ENCODE measurements at regions not wholly inside any gene's neighbourhood (a gene's known extent, or its start where the extent isn't known, plus 50 kb on each side); places are given as distances from the start of the nearest gene placed in this dataset.

- H3K9me3 Mint-ChIP-seq (ENCODE audit: unreplicated experiment): peaks cover 10% of the 10 kb centered on the region
- H3K4me1 Mint-ChIP-seq (ENCODE audit: insufficient read depth, unreplicated experiment): peaks cover 18% of the 10 kb centered on the region
- BruUV-seq (replicated peaks): no TSS peak
- no peaks in the 10 kb centered on the region for H3K27me3 Mint-ChIP-seq (ENCODE audit: insufficient read depth, unreplicated experiment)
- H3K27ac Mint-ChIP-seq (ENCODE audit: low read depth, unreplicated experiment): peak overlapping the region; percentile 74
- CTCF ChIA-PET: interaction anchor here (0.6 kb wide), 2 partner anchors 40 to 1129 kb away, joined by 3 to 5 read pairs; no protein-coding TSS in a partner anchor
- POLR2A ChIA-PET: interaction anchor here (1.7 to 2.6 kb wide), 2 partner anchors 9 to 17 kb away, joined by 3 to 8 read pairs; no protein-coding TSS in a partner anchor
- H3K4me3 Mint-ChIP-seq (ENCODE audit: unreplicated experiment): peak overlapping the region; percentile 10
- intact Hi-C loops (cut with micrococcal nuclease): no loop called here
- no peak for TF ChIP-seq CTCF (IDR thresholded peaks at IDR 0.05; ENCODE audit: unreplicated experiment)
- H3K36me3 Mint-ChIP-seq (ENCODE audit: insufficient read depth, unreplicated experiment): peaks cover 5% of the 10 kb centered on the region
- DNase-seq (ENCODE audit: unreplicated experiment): no peak
These were observed 921.7 kb upstream of the EPHA5 start for GRCh38 chr4:66591968-66592367.

GRCh38 chr4:66590488-66591215 is 920.4 kb upstream of the EPHA5 start:
- H3K27ac Mint-ChIP-seq (ENCODE audit: low read depth, unreplicated experiment): peak overlapping the region; percentile 71
- TF ChIP-seq CTCF (IDR thresholded peaks at IDR 0.05; ENCODE audit: unreplicated experiment): no peak
- no TSS peak for BruUV-seq (replicated peaks)
- peak; percentile 56 for DNase-seq (ENCODE audit: unreplicated experiment)
- intact Hi-C loops (cut with micrococcal nuclease): no loop called here
- POLR2A ChIA-PET: interaction anchor here (1.7 to 2.6 kb wide), 2 partner anchors 8 to 16 kb away, joined by 3 to 8 read pairs; no protein-coding TSS in a partner anchor
- H3K9me3 Mint-ChIP-seq (ENCODE audit: unreplicated experiment): peaks cover 10% of the 10 kb centered on the region
- H3K36me3 Mint-ChIP-seq (ENCODE audit: insufficient read depth, unreplicated experiment): peaks cover 5% of the 10 kb centered on the region
- CTCF ChIA-PET: interaction anchor here (0.7 kb wide), 1 partner anchor 1353 kb away, joined by 4 read pairs; no protein-coding TSS in a partner anchor
- no peaks in the 10 kb centered on the region for H3K27me3 Mint-ChIP-seq (ENCODE audit: insufficient read depth, unreplicated experiment)
- H3K4me1 Mint-ChIP-seq (ENCODE audit: insufficient read depth, unreplicated experiment): peaks cover 23% of the 10 kb centered on the region
- no peak overlapping the region for H3K4me3 Mint-ChIP-seq (ENCODE audit: unreplicated experiment)

GRCh38 chr4:66589183-66589582 is 918.9 kb upstream of the EPHA5 start:
- no peak for DNase-seq (ENCODE audit: unreplicated experiment)
- Mint-ChIP-seq H3K4me3 (ENCODE audit: unreplicated experiment) (no peak overlapping the region), H3K27me3 (ENCODE audit: insufficient read depth, unreplicated experiment) (no peaks in the 10 kb centered on the region), H3K36me3 (ENCODE audit: insufficient read depth, unreplicated experiment) (peaks cover 5% of the 10 kb centered on the region), H3K27ac (ENCODE audit: low read depth, unreplicated experiment) (no peak overlapping the region), H3K9me3 (ENCODE audit: unreplicated experiment) (peaks cover 10% of the 10 kb centered on the region), H3K4me1 (ENCODE audit: insufficient read depth, unreplicated experiment) (peaks cover 23% of the 10 kb centered on the region)
- POLR2A ChIA-PET: no interaction called here
- intact Hi-C loops (cut with micrococcal nuclease): no loop called here
- no peak for TF ChIP-seq CTCF (IDR thresholded peaks at IDR 0.05; ENCODE audit: unreplicated experiment)
- CTCF ChIA-PET: interaction anchor here (0.6 kb wide), 1 partner anchor 15 kb away, joined by 3 read pairs; no protein-coding TSS in a partner anchor
- no TSS peak for BruUV-seq (replicated peaks)

DNA sequence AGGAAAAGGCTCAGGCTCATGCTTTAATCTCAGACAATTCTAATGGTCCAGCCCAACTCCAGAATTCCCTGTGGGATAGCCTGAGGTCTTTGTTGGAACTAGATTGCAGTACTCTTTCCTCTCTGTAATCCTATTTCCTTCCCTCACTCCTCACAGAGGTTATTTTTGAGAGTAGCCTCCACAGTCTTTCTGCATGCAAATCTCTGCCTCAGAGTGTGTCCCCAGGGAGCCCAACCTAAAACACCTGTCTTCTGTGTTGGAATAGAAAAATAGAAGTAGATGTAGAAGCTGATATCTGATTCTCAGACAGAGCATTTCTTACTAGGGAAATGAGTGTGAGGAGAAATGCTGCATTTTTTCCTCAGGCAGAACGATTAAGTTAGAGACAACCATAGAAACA is 915.5 kb upstream of the EPHA5 start:
- Mint-ChIP-seq H3K27me3 (ENCODE audit: insufficient read depth, unreplicated experiment) (no peaks in the 10 kb centered on the region), H3K9me3 (ENCODE audit: unreplicated experiment) (no peaks in the 10 kb centered on the region), H3K4me3 (ENCODE audit: unreplicated experiment) (no peak overlapping the region), H3K4me1 (ENCODE audit: insufficient read depth, unreplicated experiment) (peaks cover 12% of the 10 kb centered on the region), H3K36me3 (ENCODE audit: insufficient read depth, unreplicated experiment) (peaks cover 5% of the 10 kb centered on the region), H3K27ac (ENCODE audit: low read depth, unreplicated experiment) (no peak overlapping the region)
- POLR2A ChIA-PET: interaction anchor here (0.7 kb wide), 1 partner anchor 1526 kb away, joined by 3 read pairs; no protein-coding TSS in a partner anchor
- no peak for DNase-seq (ENCODE audit: unreplicated experiment)
- TF ChIP-seq CTCF (IDR thresholded peaks at IDR 0.05; ENCODE audit: unreplicated experiment): no peak
- CTCF ChIA-PET: no interaction called here
- intact Hi-C loops (cut with micrococcal nuclease): no loop called here
- BruUV-seq (replicated peaks): no TSS peak
